ENCODE measurements at regions not wholly inside any gene's neighbourhood (a gene's known extent, or its start where the extent isn't known, plus 50 kb on each side); places are given as distances from the start of the nearest gene placed in this dataset.

DNA sequence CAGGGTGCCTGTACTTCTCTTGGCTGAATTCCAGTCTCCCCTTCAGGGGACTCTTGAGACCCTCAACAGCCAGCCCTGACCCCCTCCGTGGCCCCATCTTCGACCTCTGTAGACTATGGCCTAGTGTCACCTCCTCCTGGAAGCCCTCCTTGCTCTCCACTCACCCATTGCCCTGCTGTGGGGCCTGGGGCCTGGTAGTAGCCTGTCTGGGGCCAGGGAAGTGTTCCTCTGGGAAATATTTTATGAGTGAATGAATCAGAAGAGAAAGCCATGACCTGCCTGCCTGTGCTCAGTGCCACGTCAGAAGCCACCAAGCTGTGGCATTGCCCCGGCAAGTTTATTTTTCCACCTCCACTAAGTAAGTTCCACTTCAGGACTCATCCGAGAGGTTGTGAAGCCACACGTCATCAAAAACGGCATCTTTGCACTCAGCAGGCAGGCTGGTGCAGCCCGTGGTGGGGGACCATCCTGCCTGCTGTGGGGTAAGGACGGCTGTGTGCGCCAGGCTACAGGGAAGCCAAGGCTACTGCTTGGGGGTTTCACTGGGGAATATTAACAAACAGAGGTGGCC is 59.6 kb upstream of the PPARA start:
- ChIA-PET CTCF (no interaction called here), POLR2A (no interaction called here)
- Mint-ChIP-seq H3K4me3 (no peak overlapping the region), H3K36me3 (ENCODE audit: low read depth) (no peaks in the 10 kb centered on the region), H3K9me3 (ENCODE audit: insufficient read depth) (no peaks in the 10 kb centered on the region), H3K27me3 (ENCODE audit: low read depth) (no peaks in the 10 kb centered on the region), H3K4me1 (ENCODE audit: low read depth) (peaks cover 6% of the 10 kb centered on the region), H3K27ac (no peak overlapping the region)
- no peak for ATAC-seq
- DNase-seq, result no peak

DNA sequence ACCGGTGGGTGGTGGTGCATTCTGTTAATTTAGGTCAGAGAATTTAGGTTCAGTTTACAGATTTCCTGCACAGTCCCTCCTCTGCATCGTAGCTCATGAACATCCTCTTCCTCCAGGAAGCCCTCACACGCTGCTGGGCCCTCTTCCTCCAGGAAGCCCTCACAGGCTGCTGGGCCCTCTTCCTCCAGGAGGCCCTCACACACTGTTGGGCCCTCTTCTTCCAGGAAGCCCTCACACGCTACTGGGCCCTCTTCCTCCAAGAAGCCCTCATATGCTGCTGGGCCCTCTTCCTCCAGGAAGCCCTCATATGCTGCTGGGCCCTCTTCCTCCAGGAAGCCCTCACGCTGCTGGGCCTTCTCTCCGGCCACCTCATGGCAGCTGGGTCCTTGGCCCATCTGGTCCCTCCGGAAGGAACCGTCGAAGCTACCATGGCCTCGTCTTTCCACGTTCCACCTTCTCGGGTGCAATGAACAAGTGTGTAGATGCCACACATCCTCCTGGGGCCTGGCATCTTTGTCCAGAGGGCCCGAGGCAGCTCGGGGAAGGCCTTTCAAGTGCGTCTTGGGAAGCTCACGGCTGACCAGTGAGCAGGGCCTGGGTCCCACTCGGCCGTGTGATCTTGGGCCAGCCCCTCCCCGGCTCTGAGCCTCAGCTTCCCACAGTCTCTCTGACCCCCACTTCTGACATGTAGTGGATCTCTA is 58.9 kb upstream of the PPARA start:
- Mint-ChIP-seq H3K4me3 (no peak overlapping the region), H3K9me3 (ENCODE audit: insufficient read depth) (no peaks in the 10 kb centered on the region), H3K4me1 (ENCODE audit: low read depth) (peaks cover 6% of the 10 kb centered on the region), H3K27ac (peak overlapping the region; percentile 34), H3K27me3 (ENCODE audit: low read depth) (no peaks in the 10 kb centered on the region), H3K36me3 (ENCODE audit: low read depth) (no peaks in the 10 kb centered on the region)
- CTCF ChIA-PET, result interaction anchor here (0.9 kb wide), 1 partner anchor 25 kb away, joined by 3 read pairs; no protein-coding TSS in a partner anchor
- POLR2A ChIA-PET, result no interaction called here
- DNase-seq (no peak), ATAC-seq (no peak)

DNA sequence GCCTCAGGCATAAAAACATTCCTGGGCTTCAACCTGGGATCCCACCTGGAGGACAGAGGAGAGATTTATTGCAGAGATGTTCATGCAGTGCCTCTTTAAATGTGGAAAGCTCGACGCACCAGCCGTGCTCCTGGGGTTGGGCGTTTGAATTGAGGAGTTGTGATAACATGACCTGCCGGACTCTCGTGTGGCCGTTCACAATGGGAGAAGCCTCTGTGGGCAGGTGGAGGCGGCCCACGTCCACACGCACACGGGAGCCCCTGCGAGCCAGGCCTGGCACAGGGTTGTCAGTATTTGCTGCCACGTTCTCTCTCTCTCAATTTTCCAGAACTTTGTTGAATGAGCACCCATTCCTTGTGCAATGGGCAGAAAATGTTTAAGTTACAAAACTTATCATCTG is 58.3 kb upstream of the PPARA start:
- Mint-ChIP-seq H3K4me1 (ENCODE audit: low read depth) (peaks cover 6% of the 10 kb centered on the region), H3K27ac (peak overlapping the region; percentile 34), H3K36me3 (ENCODE audit: low read depth) (no peaks in the 10 kb centered on the region), H3K4me3 (no peak overlapping the region), H3K27me3 (ENCODE audit: low read depth) (no peaks in the 10 kb centered on the region), H3K9me3 (ENCODE audit: insufficient read depth) (no peaks in the 10 kb centered on the region)
- ATAC-seq (no peak), DNase-seq (no peak)
- POLR2A ChIA-PET, result no interaction called here
- CTCF ChIA-PET, result interaction anchor here (0.9 kb wide), 1 partner anchor 25 kb away, joined by 3 read pairs; no protein-coding TSS in a partner anchor

DNA sequence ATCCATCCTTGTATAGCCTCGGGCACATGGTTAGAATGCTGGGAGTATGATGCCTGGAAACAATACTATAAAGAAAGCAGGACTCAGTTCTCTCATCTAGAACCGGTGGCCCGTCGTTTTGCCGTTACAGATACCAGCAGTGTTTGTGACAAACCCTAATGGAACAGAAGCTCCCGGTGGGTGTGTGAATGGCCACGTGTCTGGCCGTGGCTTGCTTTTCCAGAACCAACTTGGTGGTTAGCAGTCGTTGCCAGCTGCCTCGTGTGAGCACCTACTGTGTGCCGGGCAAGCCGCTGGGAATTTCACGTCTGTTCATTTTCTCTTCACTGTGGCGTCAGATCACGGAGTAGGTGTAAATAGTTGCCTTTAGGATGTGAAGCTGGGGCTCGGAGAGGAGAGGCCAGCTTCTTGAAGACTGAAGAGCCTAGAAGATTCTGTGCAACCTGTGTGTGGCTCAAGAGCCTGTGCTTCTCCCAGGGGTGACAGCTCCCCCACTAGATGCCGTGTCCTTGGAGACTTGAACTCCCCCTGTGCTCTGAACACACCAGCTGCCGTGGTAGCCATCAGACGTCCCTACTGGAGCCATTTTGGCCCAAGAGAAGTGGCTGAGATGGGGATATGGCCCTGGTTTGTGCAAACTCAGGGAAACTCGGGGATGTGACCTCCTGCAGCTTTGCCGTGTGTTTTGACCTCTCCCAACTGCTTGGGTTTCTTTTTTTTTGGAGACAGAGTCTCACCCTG is 57.5 kb upstream of the PPARA start:
- DNase-seq, result no peak
- Mint-ChIP-seq H3K27me3 (ENCODE audit: low read depth) (no peaks in the 10 kb centered on the region), H3K36me3 (ENCODE audit: low read depth) (no peaks in the 10 kb centered on the region), H3K27ac (no peak overlapping the region), H3K9me3 (ENCODE audit: insufficient read depth) (no peaks in the 10 kb centered on the region), H3K4me1 (ENCODE audit: low read depth) (peaks cover 6% of the 10 kb centered on the region), H3K4me3 (no peak overlapping the region)
- CTCF ChIA-PET, result interaction anchor here (0.9 kb wide), 1 partner anchor 24 kb away, joined by 3 read pairs; no protein-coding TSS in a partner anchor
- ATAC-seq, result no peak
- POLR2A ChIA-PET, result no interaction called here

DNA sequence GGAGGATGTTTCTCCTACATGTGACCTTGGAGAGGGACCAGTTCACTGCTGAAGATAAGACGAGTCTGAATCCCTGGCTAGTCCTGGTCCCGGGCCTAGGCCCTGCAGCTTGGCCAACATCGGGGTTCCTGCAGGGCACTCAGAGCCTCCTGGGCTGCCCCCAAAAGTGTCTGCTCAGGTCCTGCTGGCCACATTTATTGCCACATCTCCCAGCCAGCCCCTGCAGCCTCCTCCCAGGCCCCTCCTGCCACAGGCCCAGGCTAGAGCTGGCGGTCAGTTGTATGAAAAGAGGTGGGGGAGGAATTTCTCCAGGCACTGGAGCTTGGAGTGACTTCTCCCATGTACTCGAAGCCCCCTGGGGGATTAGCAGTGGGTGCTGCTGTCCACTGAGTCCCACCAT is 56.5 kb upstream of the PPARA start:
- no peak for DNase-seq

DNA sequence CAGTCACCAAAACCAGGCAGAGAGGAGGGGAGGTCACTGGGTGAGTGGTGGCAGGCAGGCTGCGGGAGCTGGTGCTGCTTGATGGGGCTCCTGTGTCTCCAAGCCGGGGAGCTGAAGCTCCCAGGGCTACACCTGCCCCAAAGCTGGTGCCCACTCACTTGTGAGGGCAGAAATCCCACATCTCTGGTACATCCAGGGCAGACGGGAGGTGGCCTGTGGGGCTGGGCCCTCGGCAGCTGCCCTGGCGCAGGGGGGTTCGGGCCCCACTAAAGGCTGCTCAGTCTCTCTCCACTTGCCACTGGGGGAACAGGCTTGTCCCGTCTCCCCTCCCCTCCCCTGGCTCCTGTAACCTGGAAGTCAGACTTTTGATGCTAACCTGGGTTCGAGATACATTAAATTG is 55.6 kb upstream of the PPARA start:
- Mint-ChIP-seq H3K4me3 (no peak overlapping the region), H3K27ac (no peak overlapping the region), H3K9me3 (ENCODE audit: insufficient read depth) (no peaks in the 10 kb centered on the region), H3K4me1 (ENCODE audit: low read depth) (peaks cover 6% of the 10 kb centered on the region), H3K36me3 (ENCODE audit: low read depth) (no peaks in the 10 kb centered on the region), H3K27me3 (ENCODE audit: low read depth) (no peaks in the 10 kb centered on the region)
- CTCF ChIA-PET, result interaction anchor here (1.4 kb wide), 1 partner anchor 89 kb away, joined by 5 read pairs; no protein-coding TSS in a partner anchor
- POLR2A ChIA-PET, result no interaction called here
- ATAC-seq (no peak), DNase-seq (no peak)

More for the DNA sequence above, 56.5 kb upstream of the PPARA start:
- Mint-ChIP-seq H3K4me3 (no peak overlapping the region), H3K36me3 (ENCODE audit: low read depth) (no peaks in the 10 kb centered on the region), H3K27ac (no peak overlapping the region), H3K27me3 (ENCODE audit: low read depth) (no peaks in the 10 kb centered on the region), H3K9me3 (ENCODE audit: insufficient read depth) (no peaks in the 10 kb centered on the region), H3K4me1 (ENCODE audit: low read depth) (peaks cover 6% of the 10 kb centered on the region)
- no peak for ATAC-seq
- POLR2A ChIA-PET, result no interaction called here
- CTCF ChIA-PET, result interaction anchor here (1.4 kb wide), 1 partner anchor 88 kb away, joined by 5 read pairs; no protein-coding TSS in a partner anchor

DNA sequence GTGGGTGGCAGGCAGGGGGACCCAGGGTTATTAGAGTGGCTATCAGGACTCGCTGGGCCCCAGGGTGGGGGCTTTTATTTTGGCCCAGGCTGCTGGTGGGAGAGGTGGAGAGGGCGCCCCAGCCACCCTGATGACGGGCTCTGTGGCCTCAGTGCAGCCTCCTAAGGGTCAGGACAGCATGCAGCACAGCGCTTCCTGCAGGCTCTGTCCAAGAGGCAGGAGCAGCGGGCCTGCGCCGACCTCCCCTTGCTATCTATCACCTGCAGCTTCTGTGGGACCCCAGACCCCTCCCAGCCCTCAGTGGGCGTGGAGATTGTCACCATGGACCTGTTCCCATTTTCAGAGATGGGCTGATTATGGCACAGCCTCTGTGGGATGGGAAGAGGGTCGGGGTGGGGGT is 54.3 kb upstream of the PPARA start:
- ChIA-PET CTCF (no interaction called here), POLR2A (no interaction called here)

DNA sequence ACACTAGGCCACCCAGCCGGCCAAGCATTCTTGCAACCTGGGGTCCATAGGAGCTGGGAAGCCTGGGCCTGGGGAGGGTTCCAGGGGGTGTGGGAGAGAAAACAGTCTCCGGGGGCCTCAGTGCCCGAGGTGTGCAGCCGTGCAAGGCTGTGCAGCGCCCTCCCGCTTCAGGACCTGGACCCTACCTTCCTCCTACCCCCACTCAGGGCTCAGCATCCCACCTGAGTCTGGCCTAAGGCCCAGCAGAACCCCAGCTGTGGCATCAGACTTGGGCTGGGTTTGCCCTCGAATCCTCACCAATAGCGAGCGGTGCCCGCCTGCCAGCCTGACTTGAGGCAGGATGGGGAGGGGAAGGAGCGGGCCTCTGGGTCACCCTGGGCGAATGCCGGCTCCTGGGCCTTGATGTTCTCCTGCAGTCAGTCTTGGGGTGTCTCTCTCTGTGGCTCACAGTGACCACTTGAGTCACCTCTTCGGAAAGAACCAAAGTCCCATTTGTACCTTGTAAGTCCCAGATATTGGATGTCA is 53.6 kb upstream of the PPARA start:
- ATAC-seq (no peak), DNase-seq (no peak)
- H3K27ac Mint-ChIP-seq, result no peak overlapping the region
- no peaks in the 10 kb centered on the region for H3K9me3 Mint-ChIP-seq (ENCODE audit: insufficient read depth)
- H3K27me3 Mint-ChIP-seq (ENCODE audit: low read depth), result no peaks in the 10 kb centered on the region
- H3K36me3 Mint-ChIP-seq (ENCODE audit: low read depth), result no peaks in the 10 kb centered on the region
- ChIA-PET CTCF (no interaction called here), POLR2A (no interaction called here)
- peaks cover under 1% of the 10 kb centered on the region for H3K4me1 Mint-ChIP-seq (ENCODE audit: low read depth)
- H3K4me3 Mint-ChIP-seq, result no peak overlapping the region

More for the DNA sequence above, 54.3 kb upstream of the PPARA start:
- no peak for DNase-seq
- Mint-ChIP-seq H3K27ac (no peak overlapping the region), H3K36me3 (ENCODE audit: low read depth) (no peaks in the 10 kb centered on the region), H3K27me3 (ENCODE audit: low read depth) (no peaks in the 10 kb centered on the region), H3K4me1 (ENCODE audit: low read depth) (peaks cover 6% of the 10 kb centered on the region), H3K4me3 (no peak overlapping the region), H3K9me3 (ENCODE audit: insufficient read depth) (no peaks in the 10 kb centered on the region)
- no peak for ATAC-seq

DNA sequence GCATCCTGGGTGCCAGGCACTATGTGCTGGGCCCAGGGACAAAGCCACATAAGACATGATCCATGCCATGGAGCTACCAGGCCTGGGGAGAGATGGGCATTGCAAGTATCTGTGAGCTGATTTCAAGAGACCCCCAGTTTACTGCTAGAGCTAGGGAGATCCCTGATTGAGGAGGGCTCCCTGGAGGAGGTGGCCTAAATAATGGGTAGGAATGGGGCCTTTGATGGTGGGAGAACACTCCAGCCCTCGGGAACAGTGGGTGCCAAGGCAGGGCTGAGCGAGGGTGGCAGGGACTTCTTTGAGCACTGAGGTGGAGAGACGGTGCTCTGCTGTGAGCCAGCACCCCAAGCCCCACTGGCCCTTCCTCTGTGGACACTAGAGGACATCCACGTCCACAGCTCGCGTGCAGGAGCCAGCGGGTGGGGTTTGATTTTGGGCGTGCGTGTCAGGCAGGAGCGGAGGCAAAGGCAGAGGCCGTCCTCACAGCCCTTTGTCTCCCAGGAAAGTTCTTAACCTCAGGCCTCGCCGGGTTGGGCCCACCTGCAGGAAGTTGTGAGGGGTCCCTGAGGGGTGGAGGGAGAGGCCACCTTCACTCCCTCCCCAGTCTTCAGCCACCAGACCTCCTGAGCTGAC is 52.9 kb upstream of the PPARA start:
- POLR2A ChIA-PET, result no interaction called here
- no peak for ATAC-seq
- Mint-ChIP-seq H3K36me3 (ENCODE audit: low read depth) (no peaks in the 10 kb centered on the region), H3K9me3 (ENCODE audit: insufficient read depth) (no peaks in the 10 kb centered on the region), H3K27me3 (ENCODE audit: low read depth) (no peaks in the 10 kb centered on the region), H3K4me3 (no peak overlapping the region), H3K4me1 (ENCODE audit: low read depth) (no peaks in the 10 kb centered on the region), H3K27ac (no peak overlapping the region)
- DNase-seq, result no peak
- CTCF ChIA-PET, result no interaction called here

DNA sequence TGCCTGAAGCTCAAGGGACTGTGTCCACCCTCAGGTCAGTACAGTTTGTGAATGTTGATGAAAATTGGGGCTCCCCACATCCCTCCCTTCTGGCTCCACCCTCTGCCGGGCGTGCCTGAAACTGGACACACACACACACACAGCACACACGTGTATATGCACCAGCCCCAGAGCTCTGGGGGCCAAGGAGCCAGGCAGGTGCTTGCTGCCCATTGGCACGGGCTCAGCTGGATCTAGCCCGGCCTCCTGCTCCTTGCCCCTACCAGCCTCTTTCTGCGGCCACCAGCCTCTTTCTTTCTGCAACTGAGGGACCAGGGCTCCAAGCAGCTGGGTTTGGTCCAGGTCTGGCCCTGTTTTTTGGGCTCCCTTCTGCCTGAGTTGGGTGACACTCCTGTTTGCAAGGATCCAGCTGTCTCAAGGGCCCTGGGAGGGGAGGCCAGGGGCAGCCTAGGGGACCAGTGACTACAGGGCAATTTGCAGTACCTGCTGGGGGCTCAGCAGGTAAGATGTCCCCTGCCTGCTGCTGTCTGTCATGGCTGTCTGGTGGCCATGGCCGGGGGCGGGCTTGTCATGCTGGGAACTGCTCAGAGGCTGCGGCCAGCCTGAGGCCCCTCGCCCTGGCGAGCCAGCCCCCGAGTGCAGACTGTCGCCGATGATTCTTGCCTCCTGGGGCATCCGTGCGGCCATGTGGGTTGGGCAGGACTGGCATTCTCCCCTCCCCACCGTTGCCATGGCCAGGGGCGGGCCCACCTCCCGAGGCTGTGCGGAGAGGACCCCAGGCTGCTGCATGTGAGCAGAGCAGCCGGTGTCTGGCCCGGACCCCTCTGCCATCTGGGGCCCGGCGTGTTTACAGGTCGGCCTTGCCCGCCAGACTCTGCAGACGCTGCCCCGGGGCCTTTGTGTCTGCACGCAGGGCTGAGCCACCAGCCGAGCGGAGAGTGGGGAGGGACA is 51.5 kb upstream of the PPARA start:
- POLR2A ChIA-PET, result no interaction called here
- Mint-ChIP-seq H3K27ac (no peak overlapping the region), H3K27me3 (ENCODE audit: low read depth) (no peaks in the 10 kb centered on the region), H3K4me3 (no peak overlapping the region), H3K36me3 (ENCODE audit: low read depth) (no peaks in the 10 kb centered on the region), H3K4me1 (ENCODE audit: low read depth) (no peaks in the 10 kb centered on the region), H3K9me3 (ENCODE audit: insufficient read depth) (no peaks in the 10 kb centered on the region)
- no peak for DNase-seq
- ATAC-seq, result no peak
- CTCF ChIA-PET, result no interaction called here

DNA sequence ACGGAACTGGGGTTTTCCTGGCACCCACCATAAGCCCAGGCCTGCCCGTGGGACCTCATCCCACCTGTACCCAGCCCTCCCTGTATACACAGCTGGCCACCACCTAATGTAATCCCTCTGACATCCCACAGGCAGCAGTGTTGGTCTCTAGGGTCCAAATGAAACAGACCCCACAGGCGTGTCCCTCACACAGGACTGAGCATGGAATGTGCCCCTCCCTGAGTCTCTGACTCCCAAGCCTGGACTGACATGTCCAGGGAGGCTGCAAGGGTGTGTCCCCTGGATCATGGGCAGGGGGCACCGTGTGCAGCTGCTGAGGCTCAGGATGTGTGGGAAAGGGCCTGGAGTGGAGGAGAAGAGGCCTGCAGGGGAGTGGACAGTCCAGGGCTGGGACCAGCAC is 50.6 kb upstream of the PPARA start:
- no peaks in the 10 kb centered on the region for H3K4me1 Mint-ChIP-seq (ENCODE audit: low read depth)
- no peak for DNase-seq
- CTCF ChIA-PET, result no interaction called here

More for the DNA sequence above, 50.6 kb upstream of the PPARA start:
- no peaks in the 10 kb centered on the region for H3K36me3 Mint-ChIP-seq (ENCODE audit: low read depth)
- POLR2A ChIA-PET, result no interaction called here
- ATAC-seq, result no peak
- no peaks in the 10 kb centered on the region for H3K27me3 Mint-ChIP-seq (ENCODE audit: low read depth)
- H3K27ac Mint-ChIP-seq, result no peak overlapping the region
- no peaks in the 10 kb centered on the region for H3K9me3 Mint-ChIP-seq (ENCODE audit: insufficient read depth)
- H3K4me3 Mint-ChIP-seq, result no peak overlapping the region
